ENCODE measurements at regions not wholly inside any gene's neighbourhood (a gene's known extent, or its start where the extent isn't known, plus 50 kb on each side); places are given as distances from the start of the nearest gene placed in this dataset.

GRCh38 chr12:90618586-90618985 lies 336.4 kb downstream of the CCER1 start:
- TF ChIP-seq CTCF (IDR thresholded peaks at IDR 0.05; ENCODE audit: unreplicated experiment): no peak

GRCh38 chr12:90611891-90612290 lies 343.1 kb downstream of the CCER1 start:
- Mint-ChIP-seq H3K4me3 (no peak overlapping the region), H3K27ac (no peak overlapping the region), H3K27me3 (ENCODE audit: low read depth) (no peaks in the 10 kb centered on the region), H3K9me3 (peaks cover 28% of the 10 kb centered on the region), H3K4me1 (no peaks in the 10 kb centered on the region), H3K36me3 (no peaks in the 10 kb centered on the region)
- no peak for DNase-seq (ENCODE audit: low spot score in 2 of 2, unreplicated experiment in 2 of 2)
- TF ChIP-seq CTCF (IDR thresholded peaks at IDR 0.05; ENCODE audit: unreplicated experiment): no peak

More at GRCh38 chr12:90618586-90618985, 336.4 kb downstream of the CCER1 start:
- peaks cover 4% of the 10 kb centered on the region for H3K4me1 Mint-ChIP-seq
- DNase-seq (ENCODE audit: low spot score in 2 of 2, unreplicated experiment in 2 of 2): no peak
- H3K4me3 Mint-ChIP-seq: no peak overlapping the region
- H3K27me3 Mint-ChIP-seq (ENCODE audit: low read depth): no peaks in the 10 kb centered on the region
- no peaks in the 10 kb centered on the region for H3K36me3 Mint-ChIP-seq
- H3K9me3 Mint-ChIP-seq: peaks cover 8% of the 10 kb centered on the region
- H3K27ac Mint-ChIP-seq: no peak overlapping the region

- Mint-ChIP-seq H3K27ac (no peak overlapping the region), H3K4me1 (no peaks in the 10 kb centered on the region), H3K27me3 (ENCODE audit: low read depth) (no peaks in the 10 kb centered on the region), H3K4me3 (no peak overlapping the region), H3K9me3 (peaks cover 25% of the 10 kb centered on the region), H3K36me3 (no peaks in the 10 kb centered on the region)
- no peak for DNase-seq (ENCODE audit: low spot score in 2 of 2, unreplicated experiment in 2 of 2)
- no peak for TF ChIP-seq CTCF (IDR thresholded peaks at IDR 0.05; ENCODE audit: unreplicated experiment)
These were observed 343.9 kb downstream of the CCER1 start for GRCh38 chr12:90611048-90611447.

- peaks cover 6% of the 10 kb centered on the region for H3K9me3 Mint-ChIP-seq
- H3K4me3 Mint-ChIP-seq: no peak overlapping the region
- no peaks in the 10 kb centered on the region for H3K27me3 Mint-ChIP-seq (ENCODE audit: low read depth)
- H3K36me3 Mint-ChIP-seq: no peaks in the 10 kb centered on the region
- H3K27ac Mint-ChIP-seq: no peak overlapping the region
- no peak for DNase-seq (ENCODE audit: low spot score in 2 of 2, unreplicated experiment in 2 of 2)
- H3K4me1 Mint-ChIP-seq: no peaks in the 10 kb centered on the region
- TF ChIP-seq CTCF (IDR thresholded peaks at IDR 0.05; ENCODE audit: unreplicated experiment): no peak
These were observed 361.2 kb downstream of the CCER1 start for GRCh38 chr12:90593596-90594295.

- no peak for DNase-seq (ENCODE audit: low spot score in 2 of 2, unreplicated experiment in 2 of 2)
- Mint-ChIP-seq H3K4me3 (no peak overlapping the region), H3K27ac (no peak overlapping the region), H3K27me3 (ENCODE audit: low read depth) (no peaks in the 10 kb centered on the region), H3K9me3 (peaks cover 19% of the 10 kb centered on the region), H3K4me1 (no peaks in the 10 kb centered on the region), H3K36me3 (peaks cover 1% of the 10 kb centered on the region)
- no peak for TF ChIP-seq CTCF (IDR thresholded peaks at IDR 0.05; ENCODE audit: unreplicated experiment)
These were observed 365.0 kb downstream of the CCER1 start for GRCh38 chr12:90589956-90590355.

Measured in mesothelial cell of epicardium (in vitro differentiated cells).